CD4-positive, alpha-beta T cell treated with Interferon gamma for 1 hour (primary cell): ENCODE measurements at regions not wholly inside any gene's neighbourhood (a gene's known extent, or its start where the extent isn't known, plus 50 kb on each side); places are given as distances from the start of the nearest gene placed in this dataset.

Source experiments
- DNase-seq: peaks from one replicate; pipeline ENCODE4 v3.0.0-alpha.2; 2020

DNA sequence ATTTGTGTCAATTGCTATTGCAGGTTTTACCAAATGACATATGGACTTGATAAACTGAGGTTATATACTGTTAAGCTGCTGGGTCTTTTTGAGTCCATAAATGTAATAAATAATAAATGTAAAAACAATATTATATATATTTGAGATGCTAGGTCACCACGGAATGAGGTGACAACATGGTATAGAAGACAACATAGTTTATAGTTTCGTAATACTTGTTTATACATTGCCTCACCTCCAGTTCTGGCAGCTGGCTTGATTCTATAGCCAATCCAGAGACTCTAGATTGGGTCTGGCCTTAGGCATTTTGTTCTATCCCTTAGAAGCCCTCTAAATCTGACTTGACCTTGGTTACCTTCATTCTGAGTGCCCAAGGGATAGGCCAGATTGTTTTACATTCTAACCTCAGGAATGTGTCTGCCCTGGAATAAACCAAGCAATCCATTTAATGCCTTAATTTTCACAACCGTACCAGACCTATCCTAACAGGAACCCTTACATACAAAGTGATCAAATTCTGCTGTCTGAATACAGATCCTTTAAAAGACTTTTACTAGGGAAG lies 61.5 kb upstream of the STXBP5 start:
- DNase-seq = no peak

DNA sequence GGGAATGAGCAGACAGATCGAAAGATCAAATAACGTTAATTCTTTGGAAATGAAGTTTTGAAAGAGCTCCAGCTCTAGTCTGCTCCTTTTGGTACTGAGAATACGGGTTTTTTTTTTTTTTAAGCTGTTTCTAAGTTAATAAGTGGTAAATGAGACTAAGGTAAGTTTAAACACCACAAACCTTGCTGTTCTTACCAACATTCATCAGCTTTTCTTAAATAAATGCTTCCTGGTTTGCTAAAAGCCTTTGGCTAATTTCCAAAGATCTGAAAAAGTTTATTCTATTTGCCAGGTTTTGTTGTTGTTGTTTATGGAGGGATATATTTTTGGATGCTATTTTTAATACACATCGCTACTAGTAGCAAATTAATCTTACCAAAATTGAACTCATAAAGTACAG lies 55.1 kb upstream of the STXBP5 start:
- no peak for DNase-seq

DNA sequence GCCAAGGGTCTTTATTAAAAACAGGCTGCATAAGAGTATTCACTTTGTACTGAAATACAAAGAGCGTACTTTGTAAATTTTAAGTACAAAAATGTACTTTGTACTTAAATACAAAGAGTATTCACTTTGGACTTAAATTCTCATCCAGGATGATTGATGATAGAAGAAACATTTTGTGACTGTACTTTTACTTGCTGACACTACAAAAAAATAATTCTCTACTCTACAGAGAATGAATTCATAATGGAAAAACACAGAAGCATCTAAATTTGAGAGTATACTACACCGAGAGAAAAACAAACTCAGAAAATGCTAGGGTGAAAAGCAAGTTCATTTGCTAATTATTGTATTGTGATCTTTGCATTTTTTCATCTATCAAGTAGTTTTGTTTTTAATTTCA lies 54.4 kb upstream of the STXBP5 start:
- no peak for DNase-seq

DNA sequence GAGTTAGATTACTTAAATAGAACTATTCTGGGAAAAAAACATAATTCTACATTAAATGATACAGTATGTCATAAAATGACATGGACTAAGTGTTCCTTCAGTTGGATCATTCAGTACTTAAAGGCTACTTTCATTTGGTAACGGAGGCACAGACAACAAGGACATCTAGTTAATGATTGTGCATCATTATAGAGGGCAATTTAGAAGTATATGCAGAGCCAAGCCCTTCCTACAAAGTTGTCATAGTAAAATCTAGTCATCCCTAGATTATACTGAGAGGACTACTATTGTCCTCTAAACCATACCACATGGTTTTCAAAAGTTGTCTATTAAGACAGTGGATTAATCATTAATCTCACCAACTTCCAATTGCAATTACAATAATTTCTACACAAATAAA lies 53.9 kb upstream of the STXBP5 start:
- no peak for DNase-seq
